SK-N-SH (cell line): ENCODE measurements at regions not wholly inside any gene's neighbourhood (a gene's known extent, or its start where the extent isn't known, plus 50 kb on each side); places are given as distances from the start of the nearest gene placed in this dataset.

Experiments
- CTCF ChIA-PET: fragments of 300-600, 350-600 bp; formaldehyde crosslinking; extraction: SDS; loops from one replicate; lab custom pipeline; 2021; lab: Yijun Ruan, JAX
- POLR2A ChIA-PET: fragments of 350-600 bp; sonication (Branson Sonifier 250); formaldehyde crosslinking; extraction: SDS; loops from one replicate; lab custom pipeline; 2020; ENCODE audit warnings: antibody characterized with exemption, inconsistent platforms; lab: Yijun Ruan, JAX
- DNase-seq: peaks from one replicate; pipeline ENCODE4 v3.0.0; 2012
- H2AFZ ChIP-seq: fragments of 200-600 bp; sonication (generic); 2 replicates; pipeline ENCODE4 v1.8.1; 2016; ENCODE audit warnings: antibody characterized with exemption, mild to moderate bottlenecking, low read depth
- H3F3A ChIP-seq: fragments of 200-600 bp; sonication (generic); replicated peaks from 2 replicates; pipeline ENCODE3; 2016; ENCODE audit warnings: antibody characterized with exemption, mild to moderate bottlenecking; ENCODE audit not compliant: insufficient read depth
- H3K27ac ChIP-seq, 2 experiments: fragments of 200-500 bp in 1 of 2; fragments of 200-600 bp in 1 of 2; sonication (Bioruptor generic) in 1 of 2; sonication (generic), shearing (Covaris generic) in 1 of 2; 2 replicates each; pipeline versions ENCODE4 v1.5.1 to v1.6.1; 2014 to 2016; ENCODE audit warnings: low read depth in 2 of 2, inconsistent platforms in 1 of 2, low read length in 1 of 2, mild to moderate bottlenecking in 1 of 2, mixed read lengths in 1 of 2
- H3K27me3 ChIP-seq: fragments of 200-600 bp; sonication (generic), shearing (Covaris generic); 2 replicates; pipeline ENCODE4 v1.6.1; 2016; ENCODE audit warnings: mixed run types; ENCODE audit not compliant: insufficient read depth
- H3K36me3 ChIP-seq, 2 experiments: fragments of 200-500 bp in 1 of 2; fragments of 200-600 bp in 1 of 2; sonication (Bioruptor generic) in 1 of 2; sonication (generic) in 1 of 2; replicated peaks in 1 of 2; 2 replicates each; pipeline versions ENCODE3 to v1.5.1; 2014 to 2016; ENCODE audit warnings: low read length in 1 of 2, mild to moderate bottlenecking in 1 of 2; ENCODE audit not compliant: insufficient read depth in 2 of 2, control insufficient read depth in 1 of 2
- H3K4me1 ChIP-seq, 2 experiments: fragments of 200-500 bp in 1 of 2; fragments of 200-600 bp in 1 of 2; sonication (Bioruptor generic) in 1 of 2; sonication (generic), shearing (Covaris generic) in 1 of 2; 2 replicates each; pipeline versions ENCODE4 v1.5.1 to v1.6.1; 2014 to 2016; ENCODE audit warnings: low read depth in 1 of 2, low read length in 1 of 2, mixed run types in 1 of 2; ENCODE audit not compliant: insufficient read depth in 2 of 2, control insufficient read depth in 1 of 2
- H3K4me2 ChIP-seq: fragments of 200-600 bp; sonication (generic), shearing (Covaris generic); 2 replicates; pipeline ENCODE4 v1.6.1; 2017; ENCODE audit warnings: mixed run types
- H3K4me3 ChIP-seq, 2 experiments: fragments of 200-500 bp in 1 of 2; fragments of 200-600 bp in 1 of 2; sonication (Bioruptor generic) in 1 of 2; sonication (generic), shearing (Covaris generic) in 1 of 2; 2 replicates each; pipeline versions ENCODE4 v1.5.1 to v1.8.1; 2014 to 2016; ENCODE audit warnings: low read depth in 2 of 2, inconsistent platforms in 1 of 2, low read length in 1 of 2, mild to moderate bottlenecking in 1 of 2, mixed read lengths in 1 of 2, moderate library complexity in 1 of 2
- H3K79me2 ChIP-seq: fragments of 200-600 bp; sonication (generic); 2 replicates; pipeline ENCODE4 v1.8.1; 2017; ENCODE audit warnings: mild to moderate bottlenecking; ENCODE audit not compliant: insufficient read depth
- H3K9ac ChIP-seq: fragments of 200-600 bp; sonication (generic); 2 replicates; pipeline ENCODE4 v1.6.1; 2017; ENCODE audit warnings: mixed run types
- H3K9me2 ChIP-seq: fragments of 200-600 bp; sonication (generic); 2 replicates; pipeline ENCODE4 v1.6.1; 2017; ENCODE audit warnings: mixed run types
- H3K9me3 ChIP-seq: fragments of 200-600 bp; sonication (generic); 2 replicates; pipeline ENCODE4 v1.6.1; 2017; ENCODE audit warnings: mixed run types, mild to moderate bottlenecking, moderate library complexity
- H4K20me1 ChIP-seq: fragments of 200-600 bp; sonication (generic); 2 replicates; pipeline ENCODE4 v1.6.1; 2017; ENCODE audit warnings: mild to moderate bottlenecking, mixed run types; ENCODE audit not compliant: insufficient read depth
- CHD2 ChIP-seq: fragments of 150-350 bp; IDR thresholded peaks from 2 replicates; pipeline ENCODE4 v1.6.1; 2018; ENCODE audit warnings: low read length; ENCODE audit not compliant: partially characterized antibody
- CTCF ChIP-seq: fragments of 200-600 bp; sonication (generic); IDR thresholded peaks from 2 replicates; pipeline ENCODE4 v1.6.1; 2017; ENCODE audit warnings: antibody characterized with exemption, mild to moderate bottlenecking, moderate library complexity
- EP300 ChIP-seq, 2 experiments: IDR thresholded peaks; 2 replicates each; pipeline versions ENCODE4 v1.4.0 to v1.6.1; 2012; ENCODE audit warnings: borderline replicate concordance in 1 of 2, low read depth in 1 of 2, low read length in 1 of 2
- FOXM1 ChIP-seq: IDR thresholded peaks from 2 replicates; pipeline ENCODE4 v1.4.0; 2012; ENCODE audit warnings: low read depth, mild to moderate bottlenecking
- GABPA ChIP-seq: IDR thresholded peaks from 2 replicates; pipeline ENCODE4 v1.4.0; 2012; ENCODE audit warnings: low read depth, mild to moderate bottlenecking
- IRF3 ChIP-seq: fragments of 150-350 bp; IDR thresholded peaks from 2 replicates; pipeline ENCODE4 v1.6.1; 2016; ENCODE audit warnings: mild to moderate bottlenecking, low read depth, low read length
- MAX ChIP-seq: IDR thresholded peaks from 2 replicates; pipeline ENCODE4 v1.4.0; 2012; ENCODE audit warnings: low read depth
- MEF2A ChIP-seq: IDR thresholded peaks from 2 replicates; pipeline ENCODE4 v1.4.0; 2012; ENCODE audit warnings: low read depth, borderline replicate concordance
- NFIC ChIP-seq: IDR thresholded peaks from 2 replicates; pipeline ENCODE4 v1.4.0; 2012; ENCODE audit warnings: borderline replicate concordance
- NRF1 ChIP-seq: IDR thresholded peaks from 2 replicates; pipeline ENCODE4 v1.6.1; 2012; ENCODE audit warnings: low read depth, mild to moderate bottlenecking, low read length
- RAD21 ChIP-seq: IDR thresholded peaks from 2 replicates; pipeline ENCODE4 v1.6.1; 2012; ENCODE audit warnings: mild to moderate bottlenecking, low read length
- REST ChIP-seq: IDR thresholded peaks from 2 replicates; pipeline ENCODE4 v1.6.1; 2012; ENCODE audit warnings: mild to moderate bottlenecking, low read depth, low read length, moderate library complexity
- SMC3 ChIP-seq: IDR thresholded peaks from 2 replicates; pipeline ENCODE4 v1.6.1; 2012; ENCODE audit warnings: low read depth, low read length, improper control_type of control experiment
- TAF1 ChIP-seq: IDR thresholded peaks from 2 replicates; pipeline ENCODE4 v1.6.1; 2012; ENCODE audit warnings: low read depth, mild to moderate bottlenecking, low read length, moderate library complexity, borderline replicate concordance
- TCF12 ChIP-seq: IDR thresholded peaks from 2 replicates; pipeline ENCODE4 v1.4.0; 2012
- TEAD4 ChIP-seq: IDR thresholded peaks from 2 replicates; pipeline ENCODE4 v1.4.0; 2012; ENCODE audit warnings: mild to moderate bottlenecking, borderline replicate concordance; ENCODE audit not compliant: insufficient read depth
- WGBS: methylation state at CpG from one replicate; pipeline ENCODE4 v1.1.6; 2017; ENCODE audit warnings: low lambda C conversion rate; 5-methylcytosine and 5-hydroxymethylcytosine counted together

- 63% methylated on average over 6 of the region's 6 CpGs for WGBS
- Histone ChIP-seq H3K4me3 (no peak overlapping the region), H3K27ac (no peak overlapping the region), H2AFZ (no peak overlapping the region), H3K9me2 (no peaks in the 10 kb centered on the region), H3F3A (no peaks in the 10 kb centered on the region), H4K20me1 (no peaks in the 10 kb centered on the region), H3K36me3 (no peaks in the 10 kb centered on the region), H3K4me1 (no peaks in the 10 kb centered on the region)
- DNase-seq: no peak
- ChIA-PET CTCF (no interaction called here), POLR2A (no interaction called here)
- TF ChIP-seq GABPA (no peak), EP300 (IDR thresholded peaks at IDR 0.05; ENCODE audit: borderline replicate concordance in 1 of 2, low read depth in 1 of 2, low read length in 1 of 2) (no peak), TCF12 (no peak), IRF3 (no peak), MEF2A (no peak), CTCF (no peak), TEAD4 (no peak), NRF1 (no peak), RAD21 (no peak)
- TF ChIP-seq, all 33 proteins: peak for 0
- Histone ChIP-seq H3K4me2 (no peak overlapping the region), H3K79me2 (no peaks in the 10 kb centered on the region), H3K9me3 (no peaks in the 10 kb centered on the region), H3K27me3 (no peaks in the 10 kb centered on the region), H3K9ac (no peak overlapping the region)
Measured at GRCh38 chr13:105805892-105806627, 729.4 kb downstream of the EFNB2 start.

GRCh38 chr13:105804561-105805190, 730.8 kb downstream of the EFNB2 start:
- Histone ChIP-seq H3K36me3 (no peaks in the 10 kb centered on the region), H3K4me1 (no peaks in the 10 kb centered on the region), H3K9me3 (no peaks in the 10 kb centered on the region), H3K9me2 (no peaks in the 10 kb centered on the region), H3K27me3 (no peaks in the 10 kb centered on the region), H3K4me2 (no peak overlapping the region), H3K79me2 (no peaks in the 10 kb centered on the region), H3K9ac (no peak overlapping the region), H3K27ac (no peak overlapping the region), H3K4me3 (no peak overlapping the region), H3F3A (no peaks in the 10 kb centered on the region), H4K20me1 (no peaks in the 10 kb centered on the region), H2AFZ (no peak overlapping the region)
- POLR2A ChIA-PET: no interaction called here
- TF ChIP-seq TAF1 (no peak), TEAD4 (no peak), EP300 (IDR thresholded peaks at IDR 0.05; ENCODE audit: borderline replicate concordance in 1 of 2, low read depth in 1 of 2, low read length in 1 of 2) (no peak), NFIC (no peak), FOXM1 (no peak), SMC3 (no peak), REST (no peak), GABPA (no peak), CHD2 (no peak), MAX (no peak)
- CTCF ChIA-PET: no interaction called here
- no peak for DNase-seq
- WGBS: 53% methylated on average over 3 of the region's 3 CpGs
